Parathyroid adenoma (tissue), 2 donors: ENCODE measurements at regions not wholly inside any gene's neighbourhood (a gene's known extent, or its start where the extent isn't known, plus 50 kb on each side); places are given as distances from the start of the nearest gene placed in this dataset.

Experiments
- H2AFZ ChIP-seq: fragments of 300-600 bp; sonication (generic); one replicate; pipeline ENCODE4 v1.7.0; 2017; ENCODE audit warnings: antibody characterized with exemption, mild to moderate bottlenecking
- H3K27ac ChIP-seq: fragments of 300-600 bp; sonication (generic); one replicate; pipeline ENCODE4 v1.7.0; 2017
- H3K27me3 ChIP-seq: fragments of 300-600 bp; sonication (generic); one replicate; pipeline ENCODE4 v1.7.0; 2017; ENCODE audit warnings: low read length; ENCODE audit not compliant: control insufficient read depth, insufficient read depth
- H3K36me3 ChIP-seq: fragments of 300-600 bp; sonication (generic); one replicate; pipeline ENCODE4 v1.7.0; 2017; ENCODE audit warnings: low read length; ENCODE audit not compliant: control insufficient read depth, insufficient read depth
- H3K4me1 ChIP-seq: fragments of 300-600 bp; sonication (generic); one replicate; pipeline ENCODE4 v1.7.0; 2017; ENCODE audit warnings: control low read depth
- H3K4me2 ChIP-seq: fragments of 300-600 bp; sonication (generic); one replicate; pipeline ENCODE4 v1.7.0; 2017; ENCODE audit warnings: low read length
- H3K4me3 ChIP-seq: fragments of 300-600 bp; sonication (generic); one replicate; pipeline ENCODE4 v1.7.0; 2017; ENCODE audit warnings: low read depth, low read length
- H3K79me2 ChIP-seq: fragments of 300-600 bp; sonication (generic); one replicate; pipeline ENCODE4 v1.7.0; 2017; ENCODE audit warnings: control low read depth
- H3K9ac ChIP-seq: fragments of 300-600 bp; sonication (generic); one replicate; pipeline ENCODE4 v1.7.0; 2017; ENCODE audit warnings: mild to moderate bottlenecking
- H3K9me3 ChIP-seq: fragments of 300-600 bp; sonication (generic); one replicate; pipeline ENCODE4 v1.7.0; 2017; ENCODE audit warnings: low read length; ENCODE audit not compliant: control insufficient read depth
- TF ChIP-seq, protein P1 (sequence below): fragments of 300-600 bp; sonication (generic); IDR thresholded peaks from one replicate; pipeline ENCODE4 v1.7.0; 2017; ENCODE audit warnings: antibody characterized with exemption, mild to moderate bottlenecking
- donor health status: primary hyperparathyroidism.

DNA sequence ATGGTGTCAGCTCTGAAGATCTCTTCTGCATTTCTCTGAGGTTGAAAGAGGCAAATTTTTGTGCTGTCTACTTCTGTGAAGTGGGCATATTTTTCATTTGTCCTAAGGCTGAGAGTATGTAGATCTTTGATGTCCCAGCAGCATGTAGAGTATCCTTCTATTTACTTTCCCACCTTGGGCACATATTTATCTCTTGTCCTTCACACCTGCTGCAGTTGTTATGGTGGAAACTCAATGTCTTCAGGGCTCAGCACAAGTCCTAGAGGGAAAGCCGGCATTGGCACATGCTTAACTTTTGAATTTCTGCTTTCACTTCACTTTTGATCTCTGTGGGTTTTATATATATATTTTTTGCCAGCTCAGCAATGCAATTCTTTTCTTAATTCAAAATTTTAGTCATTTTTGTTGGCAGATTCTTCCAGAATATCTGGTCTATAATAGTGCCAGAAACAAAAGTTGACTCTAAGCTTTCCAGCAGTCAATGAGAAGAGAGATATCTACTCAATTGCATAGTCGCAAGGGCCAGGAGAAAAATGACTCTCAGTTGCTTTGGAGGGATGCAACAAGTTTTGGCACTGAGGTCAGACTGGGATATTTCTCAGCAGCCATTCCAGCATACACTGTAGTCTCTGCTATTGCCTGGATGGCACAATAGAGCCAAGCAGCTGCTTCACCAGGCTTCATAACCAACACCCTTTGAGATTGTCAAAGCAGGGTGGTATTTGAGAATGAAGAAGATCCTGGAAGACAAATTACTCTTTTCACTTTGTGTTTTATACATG is 127.8 kb upstream of the FAT1 start:
- H3K27ac ChIP-seq, result no peak overlapping the region
- no peak overlapping the region for H2AFZ ChIP-seq
- H3K4me3 ChIP-seq, result no peak overlapping the region
- TF ChIP-seq, protein P1, sequence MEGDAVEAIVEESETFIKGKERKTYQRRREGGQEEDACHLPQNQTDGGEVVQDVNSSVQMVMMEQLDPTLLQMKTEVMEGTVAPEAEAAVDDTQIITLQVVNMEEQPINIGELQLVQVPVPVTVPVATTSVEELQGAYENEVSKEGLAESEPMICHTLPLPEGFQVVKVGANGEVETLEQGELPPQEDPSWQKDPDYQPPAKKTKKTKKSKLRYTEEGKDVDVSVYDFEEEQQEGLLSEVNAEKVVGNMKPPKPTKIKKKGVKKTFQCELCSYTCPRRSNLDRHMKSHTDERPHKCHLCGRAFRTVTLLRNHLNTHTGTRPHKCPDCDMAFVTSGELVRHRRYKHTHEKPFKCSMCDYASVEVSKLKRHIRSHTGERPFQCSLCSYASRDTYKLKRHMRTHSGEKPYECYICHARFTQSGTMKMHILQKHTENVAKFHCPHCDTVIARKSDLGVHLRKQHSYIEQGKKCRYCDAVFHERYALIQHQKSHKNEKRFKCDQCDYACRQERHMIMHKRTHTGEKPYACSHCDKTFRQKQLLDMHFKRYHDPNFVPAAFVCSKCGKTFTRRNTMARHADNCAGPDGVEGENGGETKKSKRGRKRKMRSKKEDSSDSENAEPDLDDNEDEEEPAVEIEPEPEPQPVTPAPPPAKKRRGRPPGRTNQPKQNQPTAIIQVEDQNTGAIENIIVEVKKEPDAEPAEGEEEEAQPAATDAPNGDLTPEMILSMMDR, result no peak
- no peak overlapping the region for H3K4me2 ChIP-seq
- no peaks in the 10 kb centered on the region for H3K27me3 ChIP-seq
- H3K4me1 ChIP-seq, result no peaks in the 10 kb centered on the region
- no peaks in the 10 kb centered on the region for H3K79me2 ChIP-seq
- no peak overlapping the region for H3K9ac ChIP-seq
- no peaks in the 10 kb centered on the region for H3K36me3 ChIP-seq
- peaks cover 5% of the 10 kb centered on the region for H3K9me3 ChIP-seq

DNA sequence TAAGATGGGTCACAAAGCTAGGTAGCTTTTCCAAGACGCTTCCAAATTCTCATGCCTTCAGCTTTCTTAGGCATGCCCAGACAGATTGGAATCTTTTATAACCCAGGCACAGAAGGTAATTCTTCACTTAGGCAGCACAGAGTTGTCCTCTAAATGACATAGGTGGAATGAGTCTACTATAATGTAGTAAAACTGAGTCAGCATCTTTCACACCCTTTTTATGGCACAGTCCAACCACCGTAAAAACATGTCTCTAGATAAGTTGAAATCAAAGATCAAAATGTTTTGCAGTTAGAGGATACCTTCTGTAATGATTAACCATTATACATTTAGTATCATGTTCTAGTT is 128.4 kb upstream of the FAT1 start:
- Histone ChIP-seq H3K27ac (no peak overlapping the region), H3K4me3 (no peak overlapping the region)
- TF ChIP-seq, protein P1, result no peak

DNA sequence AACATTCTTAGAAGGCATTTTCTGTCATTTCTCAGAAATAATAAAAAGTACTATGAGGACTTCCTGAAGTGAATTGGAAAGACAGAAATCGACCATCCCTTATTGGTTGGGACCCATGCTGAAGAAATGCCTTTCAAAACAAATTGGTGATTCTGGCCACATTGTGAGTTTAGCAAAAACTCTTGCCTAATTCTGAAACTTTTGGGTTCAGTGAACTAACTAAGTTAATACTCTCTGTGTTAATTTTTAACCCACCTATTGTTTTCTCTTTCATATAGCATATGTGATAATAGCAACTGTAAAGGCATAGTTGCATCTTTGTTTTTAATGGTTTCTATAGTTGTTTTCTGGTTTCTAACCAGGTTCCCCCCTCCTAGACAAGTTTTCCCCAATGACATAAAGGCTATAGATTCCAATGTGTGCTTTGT is 129.3 kb upstream of the FAT1 start:
- TF ChIP-seq, protein P1, result no peak
- H3K4me3 ChIP-seq, result no peak overlapping the region
- H3K9me3 ChIP-seq, result peaks cover 5% of the 10 kb centered on the region
- no peaks in the 10 kb centered on the region for H3K79me2 ChIP-seq
- H3K36me3 ChIP-seq, result no peaks in the 10 kb centered on the region
- no peaks in the 10 kb centered on the region for H3K4me1 ChIP-seq
- no peak overlapping the region for H3K4me2 ChIP-seq
- no peak overlapping the region for H3K9ac ChIP-seq
- no peak overlapping the region for H3K27ac ChIP-seq
- no peaks in the 10 kb centered on the region for H3K27me3 ChIP-seq
- no peak overlapping the region for H2AFZ ChIP-seq

More for the DNA sequence above, 128.4 kb upstream of the FAT1 start:
- H3K79me2 ChIP-seq, result no peaks in the 10 kb centered on the region
- no peaks in the 10 kb centered on the region for H3K4me1 ChIP-seq
- H3K36me3 ChIP-seq, result no peaks in the 10 kb centered on the region
- H2AFZ ChIP-seq, result no peak overlapping the region
- H3K9ac ChIP-seq, result no peak overlapping the region
- peaks cover 5% of the 10 kb centered on the region for H3K9me3 ChIP-seq
- H3K4me2 ChIP-seq, result no peak overlapping the region
- H3K27me3 ChIP-seq, result no peaks in the 10 kb centered on the region

DNA sequence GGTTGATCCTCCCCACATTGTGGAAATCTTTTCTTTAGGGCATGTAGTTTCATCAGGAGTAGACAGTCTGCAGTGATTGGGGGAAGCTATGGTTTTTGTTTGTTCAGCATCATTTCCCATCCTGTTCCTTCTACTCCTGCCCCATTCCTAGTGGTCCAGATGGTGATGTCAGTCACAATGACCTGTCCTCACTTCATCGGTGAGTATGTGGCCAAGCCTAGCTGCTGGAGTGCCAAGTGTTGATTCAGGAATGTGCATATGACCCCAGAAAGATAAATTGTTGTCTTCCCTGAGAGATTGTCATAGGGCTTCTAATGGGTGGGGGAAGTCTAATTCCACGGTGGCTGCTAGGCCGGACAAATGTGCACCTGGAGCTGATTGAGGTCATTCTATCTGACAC is 130.6 kb upstream of the FAT1 start:
- H3K27me3 ChIP-seq, result no peaks in the 10 kb centered on the region
- H2AFZ ChIP-seq, result no peak overlapping the region
- H3K4me1 ChIP-seq, result no peaks in the 10 kb centered on the region
- no peak overlapping the region for H3K4me3 ChIP-seq
- TF ChIP-seq, protein P1, result no peak
- H3K79me2 ChIP-seq, result no peaks in the 10 kb centered on the region
- no peak overlapping the region for H3K27ac ChIP-seq
- H3K36me3 ChIP-seq, result no peaks in the 10 kb centered on the region
- no peak overlapping the region for H3K4me2 ChIP-seq
- peaks cover 5% of the 10 kb centered on the region for H3K9me3 ChIP-seq
- H3K9ac ChIP-seq, result no peak overlapping the region

DNA sequence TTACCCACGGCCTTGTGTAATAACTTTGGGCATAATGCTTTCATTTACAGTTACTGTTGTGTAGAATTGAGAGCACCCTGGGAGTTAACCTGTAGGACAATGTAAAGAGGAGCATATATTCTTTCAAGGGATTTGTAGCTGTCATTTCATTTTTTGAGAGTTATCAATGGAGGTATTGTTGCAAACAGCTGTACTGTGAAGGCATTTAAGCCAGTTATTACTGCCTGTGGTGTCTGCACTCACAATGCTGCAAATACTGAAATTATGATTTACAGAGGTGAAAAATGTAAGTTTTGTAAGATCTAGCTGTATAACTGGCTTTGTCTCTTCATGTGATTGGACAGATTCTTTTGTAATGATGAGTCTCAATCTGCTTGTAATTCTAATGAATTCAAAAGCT is 131.5 kb upstream of the FAT1 start:
- H3K4me3 ChIP-seq, result no peak overlapping the region
- TF ChIP-seq, protein P1, result no peak
- H3K36me3 ChIP-seq, result no peaks in the 10 kb centered on the region
- H3K4me1 ChIP-seq, result no peaks in the 10 kb centered on the region
- no peak overlapping the region for H3K9ac ChIP-seq
- no peak overlapping the region for H3K4me2 ChIP-seq
- H3K79me2 ChIP-seq, result no peaks in the 10 kb centered on the region
- H2AFZ ChIP-seq, result no peak overlapping the region
- peaks cover 3% of the 10 kb centered on the region for H3K9me3 ChIP-seq
- no peak overlapping the region for H3K27ac ChIP-seq
- no peaks in the 10 kb centered on the region for H3K27me3 ChIP-seq
